Esophagus squamous epithelium (tissue), 4 donors: ENCODE measurements at regions not wholly inside any gene's neighbourhood (a gene's known extent, or its start where the extent isn't known, plus 50 kb on each side); places are given as distances from the start of the nearest gene placed in this dataset.

Experiments used
- POLR2A ChIP-seq, 4 donors: fragments of 450-650 bp; IDR thresholded peaks; one replicate each; pipeline ENCODE4 v1.6.1; 2017; ENCODE audit warnings: antibody characterized with exemption in 4 of 4, mild to moderate bottlenecking in 4 of 4, moderate library complexity in 3 of 4
- TF ChIP-seq, protein P1 (sequence below), 6 experiments: fragments of 450-650 bp in 4 of 6; fragments of 200-600 bp in 2 of 6; sonication (generic) in 2 of 6; IDR thresholded peaks; one replicate each; pipeline ENCODE4 v1.5.1; 2016 to 2019; ENCODE audit warnings: antibody characterized with exemption in 6 of 6, mild to moderate bottlenecking in 4 of 6, moderate library complexity in 4 of 6

DNA sequence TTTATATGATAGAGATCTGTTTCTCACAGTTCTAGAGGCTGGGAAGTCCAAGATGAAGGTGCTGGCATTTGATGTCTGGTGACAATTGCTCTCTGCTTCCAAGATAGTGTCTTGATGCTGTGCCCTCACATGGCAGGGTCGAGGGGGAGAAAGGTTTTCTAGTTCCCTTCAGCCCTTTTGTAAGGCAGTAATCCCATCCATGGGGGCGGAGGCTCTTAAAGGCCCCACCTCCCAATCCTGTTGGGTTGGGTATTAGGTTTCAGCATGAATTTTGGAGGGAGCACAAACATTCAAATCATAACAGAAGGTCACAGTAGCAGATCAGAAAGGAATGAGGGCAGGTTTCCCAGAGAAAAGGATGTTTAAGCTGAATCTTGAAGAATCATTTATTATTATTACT, 601.7 kb upstream of the ZNF717 start:
- TF ChIP-seq POLR2A (IDR thresholded peaks at IDR 0.05) = no peak
- TF ChIP-seq, protein P1, sequence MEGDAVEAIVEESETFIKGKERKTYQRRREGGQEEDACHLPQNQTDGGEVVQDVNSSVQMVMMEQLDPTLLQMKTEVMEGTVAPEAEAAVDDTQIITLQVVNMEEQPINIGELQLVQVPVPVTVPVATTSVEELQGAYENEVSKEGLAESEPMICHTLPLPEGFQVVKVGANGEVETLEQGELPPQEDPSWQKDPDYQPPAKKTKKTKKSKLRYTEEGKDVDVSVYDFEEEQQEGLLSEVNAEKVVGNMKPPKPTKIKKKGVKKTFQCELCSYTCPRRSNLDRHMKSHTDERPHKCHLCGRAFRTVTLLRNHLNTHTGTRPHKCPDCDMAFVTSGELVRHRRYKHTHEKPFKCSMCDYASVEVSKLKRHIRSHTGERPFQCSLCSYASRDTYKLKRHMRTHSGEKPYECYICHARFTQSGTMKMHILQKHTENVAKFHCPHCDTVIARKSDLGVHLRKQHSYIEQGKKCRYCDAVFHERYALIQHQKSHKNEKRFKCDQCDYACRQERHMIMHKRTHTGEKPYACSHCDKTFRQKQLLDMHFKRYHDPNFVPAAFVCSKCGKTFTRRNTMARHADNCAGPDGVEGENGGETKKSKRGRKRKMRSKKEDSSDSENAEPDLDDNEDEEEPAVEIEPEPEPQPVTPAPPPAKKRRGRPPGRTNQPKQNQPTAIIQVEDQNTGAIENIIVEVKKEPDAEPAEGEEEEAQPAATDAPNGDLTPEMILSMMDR (IDR thresholded peaks at IDR 0.05) = no peak
